Sigmoid colon (tissue), 6 donors: ENCODE measurements at regions not wholly inside any gene's neighbourhood (a gene's known extent, or its start where the extent isn't known, plus 50 kb on each side); places are given as distances from the start of the nearest gene placed in this dataset.

Experiments used
- DNase-seq: peaks from one replicate; pipeline ENCODE4 v3.0.0-alpha.2; 2019
- H3K27ac ChIP-seq, 4 donors: fragments of 200-600 bp; sonication (generic); one replicate each; pipeline ENCODE4 v1.5.1; 2016 to 2019; ENCODE audit warnings: mild to moderate bottlenecking in 1 of 4
- H3K27me3 ChIP-seq, 3 donors: fragments of 200-600 bp; sonication (generic); one replicate each; pipeline ENCODE4 v1.5.1; 2019; ENCODE audit warnings: mild to moderate bottlenecking in 1 of 3
- H3K36me3 ChIP-seq, 4 donors: fragments of 200-600 bp; sonication (generic); one replicate each; pipeline ENCODE4 v1.5.1; 2016 to 2019
- H3K4me1 ChIP-seq, 4 donors: fragments of 200-600 bp; sonication (generic); one replicate each; pipeline ENCODE4 v1.5.1; 2017 to 2019
- H3K4me3 ChIP-seq, 4 donors: fragments of 200-600 bp; sonication (generic); one replicate each; pipeline ENCODE4 v1.5.1; 2017 to 2019; ENCODE audit warnings: mild to moderate bottlenecking in 2 of 4, moderate library complexity in 1 of 4
- H3K9me3 ChIP-seq, 4 donors: fragments of 200-600 bp in 3 of 4; sonication (generic) in 3 of 4; one replicate each; pipeline versions ENCODE4 v1.5.1 to v1.6.1; 2013 to 2019
- CTCF ChIP-seq, 4 experiments: fragments of 450-650 bp in 3 of 4; fragments of 200-600 bp in 1 of 4; IDR thresholded peaks; one replicate each; pipeline ENCODE4 v1.5.1; 2016 to 2019; ENCODE audit warnings: antibody characterized with exemption in 4 of 4, mild to moderate bottlenecking in 3 of 4, moderate library complexity in 2 of 4
- EP300 ChIP-seq, 4 donors: sonication (generic); formaldehyde crosslinking; IDR thresholded peaks; one replicate each; pipeline ENCODE4 v1.6.1; 2017; ENCODE audit warnings: antibody characterized with exemption in 4 of 4
- POLR2A ChIP-seq, 2 donors: fragments of 450-650 bp; IDR thresholded peaks; one replicate each; pipeline ENCODE4 v1.6.1; 2016; ENCODE audit warnings: antibody characterized with exemption in 2 of 2, mild to moderate bottlenecking in 2 of 2, moderate library complexity in 2 of 2
- POLR2AphosphoS5 ChIP-seq, 4 donors: sonication (generic); formaldehyde crosslinking; IDR thresholded peaks; one replicate each; pipeline ENCODE4 v1.6.1; 2017; ENCODE audit warnings: antibody characterized with exemption in 4 of 4
- WGBS, 2 donors: extraction: QIAGEN DNeasy Blood & Tissue Kit; methylation state at CpG; one replicate each; pipeline ENCODE4 v1.1.7; 2013; 5-methylcytosine and 5-hydroxymethylcytosine counted together
- intact Hi-C: fragments of 100-400 bp; cut with DNase I; formaldehyde crosslinking; loops from one replicate; pipeline ENCODE4 v1.15.1; 2023
- donor health status: healthy with polysubstance abuse.
- donor health status: healthy.

DNA sequence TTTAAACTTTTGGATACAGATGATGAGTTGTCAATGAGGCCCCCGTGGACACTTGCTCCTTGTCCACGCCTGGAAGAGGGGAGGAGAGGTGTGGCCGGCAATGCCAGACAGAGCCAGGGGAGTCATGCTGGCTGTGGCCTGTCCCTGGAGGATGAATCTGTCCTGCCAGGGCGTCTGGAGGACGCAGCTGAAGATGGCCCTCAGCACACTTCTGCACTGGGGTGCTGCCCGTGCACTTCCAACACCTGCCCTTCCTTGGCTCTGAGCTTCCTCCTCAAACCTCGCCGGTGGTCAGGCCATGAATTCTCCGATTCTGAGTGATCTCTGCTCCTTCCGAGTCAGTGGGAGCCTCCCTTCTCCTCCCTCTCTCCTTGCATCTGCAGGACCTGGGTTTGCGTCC is 56.4 kb downstream of the KCNF1 start:
- intact Hi-C loops, result no loop called here
- 87 to 88% methylated on average over 11 of the region's 11 CpGs for WGBS, 2 donors
- H3K4me3 ChIP-seq, result no peak overlapping the region
- H3K36me3 ChIP-seq, result no peaks in the 10 kb centered on the region
- TF ChIP-seq EP300 (IDR thresholded peaks at IDR 0.05) (no peak), CTCF (IDR thresholded peaks at IDR 0.05) (no peak), POLR2A (IDR thresholded peaks at IDR 0.05) (no peak), POLR2AphosphoS5 (IDR thresholded peaks at IDR 0.05) (no peak)
- H3K27ac ChIP-seq, result no peak overlapping the region
- no peaks in the 10 kb centered on the region for H3K9me3 ChIP-seq
- peaks cover 0 to 15% (median 0%) of the 10 kb centered on the region in 4 donors for H3K4me1 ChIP-seq
- no peaks in the 10 kb centered on the region for H3K27me3 ChIP-seq
- no peak for DNase-seq

DNA sequence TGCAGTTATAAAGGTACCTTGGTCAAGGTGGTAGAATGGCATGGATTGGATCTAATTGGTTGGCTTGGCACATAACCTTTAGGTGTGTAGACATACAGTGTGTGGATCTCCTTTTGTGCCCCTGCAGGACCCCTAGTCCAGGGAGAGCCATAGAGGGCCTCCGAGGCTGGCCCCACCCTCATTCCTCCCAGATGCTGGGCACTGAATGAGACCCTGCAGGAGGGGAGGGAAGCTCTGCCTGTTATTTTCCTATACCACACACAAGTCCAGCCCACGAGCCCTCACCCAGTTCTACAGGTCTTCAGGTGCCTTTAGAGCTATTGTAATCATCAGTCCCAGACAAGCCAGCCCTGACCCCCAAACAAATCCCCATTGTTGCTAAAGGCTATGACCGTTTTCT is 58.9 kb downstream of the KCNF1 start:
- WGBS, 2 donors, result 37 to 48% methylated on average over 3 of the region's 3 CpGs
- no peaks in the 10 kb centered on the region for H3K9me3 ChIP-seq
- no peak overlapping the region for H3K27ac ChIP-seq
- intact Hi-C loops, result no loop called here
- TF ChIP-seq CTCF (IDR thresholded peaks at IDR 0.05), result no peak
- no peak for TF ChIP-seq EP300 (IDR thresholded peaks at IDR 0.05)
- no peaks in the 10 kb centered on the region for H3K36me3 ChIP-seq
- no peak for DNase-seq
- H3K27me3 ChIP-seq, result no peaks in the 10 kb centered on the region
- no peak overlapping the region for H3K4me3 ChIP-seq
- no peaks in the 10 kb centered on the region for H3K4me1 ChIP-seq

DNA sequence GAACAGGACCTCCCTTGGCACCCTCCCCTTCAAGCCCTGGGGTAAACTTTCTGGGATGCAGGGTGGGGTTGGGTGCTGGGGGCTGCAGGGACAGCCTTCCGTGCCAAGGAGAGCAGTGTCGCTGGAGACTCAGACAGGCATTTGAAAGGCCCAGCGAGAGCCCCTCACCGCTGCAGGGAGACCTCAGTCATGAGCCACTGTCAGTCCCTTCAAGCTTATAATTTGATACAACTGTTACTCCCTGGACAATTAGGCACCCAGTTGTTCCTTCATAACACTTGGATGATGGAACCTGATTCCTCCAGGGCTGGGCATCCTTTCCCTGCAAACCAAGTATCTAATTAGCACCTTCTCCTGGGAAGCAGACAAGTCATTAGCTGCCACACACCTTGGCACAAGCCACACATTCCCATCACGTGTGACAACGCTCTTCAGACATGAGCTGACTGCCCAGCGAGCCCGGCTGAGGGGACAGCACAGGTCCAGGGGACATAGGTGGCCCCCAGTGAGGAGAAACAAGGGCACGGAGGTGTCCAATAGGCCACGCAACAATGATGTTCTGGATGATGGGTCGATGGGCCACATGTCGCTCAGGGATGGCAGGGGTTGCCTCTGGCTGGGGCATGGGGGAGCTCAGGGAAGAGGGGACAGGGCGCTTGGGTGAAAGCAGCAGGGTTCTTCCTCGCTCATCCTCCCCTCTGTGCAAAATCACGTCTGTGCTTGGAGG is 59.6 kb downstream of the KCNF1 start:
- 89 to 92% methylated on average over 15 of the region's 15 CpGs for WGBS, 2 donors
- intact Hi-C loops, result no loop called here
- Histone ChIP-seq H3K9me3 (no peaks in the 10 kb centered on the region), H3K4me1 (no peaks in the 10 kb centered on the region), H3K36me3 (no peaks in the 10 kb centered on the region), H3K27ac (no peak overlapping the region), H3K27me3 (no peaks in the 10 kb centered on the region), H3K4me3 (no peak overlapping the region)
- TF ChIP-seq POLR2AphosphoS5 (IDR thresholded peaks at IDR 0.05) (no peak), CTCF (IDR thresholded peaks at IDR 0.05) (no peak), POLR2A (IDR thresholded peaks at IDR 0.05) (no peak), EP300 (IDR thresholded peaks at IDR 0.05) (no peak)
- no peak for DNase-seq

DNA sequence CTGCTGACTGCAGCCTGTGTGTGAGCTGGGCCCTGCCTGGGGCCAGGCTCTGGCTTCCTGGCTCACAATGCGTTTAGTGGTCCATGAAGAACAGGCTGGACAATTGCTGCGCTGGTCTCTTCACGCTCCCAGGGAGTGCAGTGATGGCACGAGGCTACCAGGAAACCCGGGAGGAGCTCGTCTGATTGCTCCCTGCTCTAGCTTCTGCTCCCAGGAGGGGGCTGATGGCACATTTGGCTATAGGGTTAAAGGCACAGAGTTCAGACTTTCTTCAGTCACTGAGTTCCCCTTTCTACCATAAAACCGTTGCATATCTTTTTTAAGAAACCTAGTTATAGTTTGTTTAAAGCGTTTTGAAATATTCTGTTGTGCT is 60.1 kb downstream of the KCNF1 start:
- DNase-seq, result no peak
- 41 to 58% methylated on average over 8 of the region's 8 CpGs for WGBS, 2 donors

DNA sequence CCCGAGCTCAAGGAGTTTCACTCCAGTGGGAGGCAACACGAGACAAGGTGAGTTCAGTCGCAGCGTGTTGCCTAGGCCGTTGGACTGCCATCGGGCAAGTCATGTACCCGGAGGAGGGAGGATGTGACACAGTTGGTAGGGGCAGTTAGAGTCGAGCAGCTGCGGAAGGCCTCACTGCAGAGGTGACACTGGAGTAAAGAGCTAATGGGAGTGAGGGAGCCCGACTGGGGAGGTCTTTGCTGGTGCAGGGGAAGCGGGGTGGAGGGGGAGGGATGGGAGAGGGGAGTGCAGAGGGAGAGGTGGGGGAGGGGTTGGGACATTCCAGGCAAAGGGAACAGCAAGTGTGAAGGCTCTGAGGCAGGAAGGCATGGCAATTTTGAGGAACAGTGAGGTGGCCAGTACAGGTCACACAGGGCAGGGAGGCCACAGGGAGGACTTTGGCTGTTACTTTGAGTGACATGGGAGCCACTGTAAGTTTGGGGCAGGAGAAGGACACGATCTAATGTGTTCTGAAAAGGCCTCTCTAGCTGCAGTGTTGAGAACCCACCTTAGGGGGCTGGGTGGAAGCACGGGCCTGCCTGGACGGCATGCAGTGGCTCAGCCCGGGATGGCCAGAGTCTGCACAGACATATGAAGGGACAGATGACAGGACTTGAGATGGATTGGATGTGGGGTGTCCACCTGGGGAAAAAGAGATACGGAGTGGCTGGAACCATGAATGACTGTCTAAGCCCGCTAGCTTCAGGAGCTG is 61.1 kb downstream of the KCNF1 start:
- WGBS, 2 donors, result 92 to 94% methylated on average over 17 of the region's 17 CpGs
- no peak for DNase-seq

More for the DNA sequence above, 60.1 kb downstream of the KCNF1 start:
- Histone ChIP-seq H3K4me1 (no peaks in the 10 kb centered on the region), H3K4me3 (no peak overlapping the region), H3K36me3 (no peaks in the 10 kb centered on the region), H3K27ac (no peak overlapping the region), H3K27me3 (no peaks in the 10 kb centered on the region), H3K9me3 (no peaks in the 10 kb centered on the region)
- intact Hi-C loops, result no loop called here
- no peak for TF ChIP-seq POLR2AphosphoS5 (IDR thresholded peaks at IDR 0.05)

More for the DNA sequence above, 61.1 kb downstream of the KCNF1 start:
- intact Hi-C loops, result no loop called here
- H3K9me3 ChIP-seq, result no peaks in the 10 kb centered on the region
- H3K4me3 ChIP-seq, result no peak overlapping the region
- no peak for TF ChIP-seq POLR2A (IDR thresholded peaks at IDR 0.05)
- TF ChIP-seq EP300 (IDR thresholded peaks at IDR 0.05), result no peak
- no peak for TF ChIP-seq CTCF (IDR thresholded peaks at IDR 0.05)
- TF ChIP-seq POLR2AphosphoS5 (IDR thresholded peaks at IDR 0.05), result no peak
- no peaks in the 10 kb centered on the region for H3K36me3 ChIP-seq
- no peaks in the 10 kb centered on the region for H3K27me3 ChIP-seq
- H3K4me1 ChIP-seq, result no peaks in the 10 kb centered on the region
- H3K27ac ChIP-seq, result no peak overlapping the region
